ENCODE measurements at regions not wholly inside any gene's neighbourhood (a gene's known extent, or its start where the extent isn't known, plus 50 kb on each side); places are given as distances from the start of the nearest gene placed in this dataset.
"Not testable (repeated sequence)": the region's sequence is repeated elsewhere in the genome, so short reads cannot be mapped to it uniquely, and the experiment has no call there.

GRCh38 chr13:90233933-90234672 is 1113.4 kb upstream of the MIR17HG start:
- no peak for DNase-seq

GRCh38 chr13:90237852-90238251 is 1109.6 kb upstream of the MIR17HG start:
- DNase-seq, result no peak

GRCh38 chr13:90238413-90238812 is 1109.1 kb upstream of the MIR17HG start:
- no peak for DNase-seq

GRCh38 chr13:90239130-90239529 is 1108.4 kb upstream of the MIR17HG start:
- DNase-seq, result no peak

- DNase-seq, result no peak
These were observed 1101.5 kb upstream of the MIR17HG start for GRCh38 chr13:90246005-90246404.

- DNase-seq, result no peak
These were observed 1100.7 kb upstream of the MIR17HG start for GRCh38 chr13:90246687-90247345.

- no peak for DNase-seq
These were observed 1093.7 kb upstream of the MIR17HG start for GRCh38 chr13:90253806-90254205.

GRCh38 chr13:90254437-90254836 is 1093.0 kb upstream of the MIR17HG start:
- DNase-seq, result no peak

- DNase-seq, result no peak
These were observed 1090.7 kb upstream of the MIR17HG start for GRCh38 chr13:90256746-90257145.

- DNase-seq, result no peak
These were observed 1089.4 kb upstream of the MIR17HG start for GRCh38 chr13:90258129-90258528.

GRCh38 chr13:90261343-90261742 is 1086.1 kb upstream of the MIR17HG start:
- no peak for DNase-seq

GRCh38 chr13:90270226-90270625 is 1077.3 kb upstream of the MIR17HG start:
- DNase-seq, result no peak

- no peak for DNase-seq
These were observed 1075.1 kb upstream of the MIR17HG start for GRCh38 chr13:90272356-90272755.

- DNase-seq, result no peak
These were observed 1071.3 kb upstream of the MIR17HG start for GRCh38 chr13:90276216-90276615.

- DNase-seq, result not testable (repeated sequence)
These were observed 1069.3 kb upstream of the MIR17HG start for GRCh38 chr13:90278231-90278630.

- no peak for DNase-seq
These were observed 1065.8 kb upstream of the MIR17HG start for GRCh38 chr13:90281709-90282108.

GRCh38 chr13:90287521-90287920 is 1060.0 kb upstream of the MIR17HG start:
- DNase-seq, result no peak

GRCh38 chr13:90293793-90294361 is 1053.6 kb upstream of the MIR17HG start:
- DNase-seq, result no peak

GRCh38 chr13:90299238-90299637 is 1048.2 kb upstream of the MIR17HG start:
- DNase-seq, result no peak

- no peak for DNase-seq
These were observed 1047.5 kb upstream of the MIR17HG start for GRCh38 chr13:90300015-90300414.

GRCh38 chr13:90302107-90302506 is 1045.4 kb upstream of the MIR17HG start:
- no peak for DNase-seq

GRCh38 chr13:90305796-90306195 is 1041.7 kb upstream of the MIR17HG start:
- DNase-seq, result no peak

GRCh38 chr13:90307136-90307535 is 1040.4 kb upstream of the MIR17HG start:
- no peak for DNase-seq

GRCh38 chr13:90308249-90308648 is 1039.2 kb upstream of the MIR17HG start:
- no peak for DNase-seq
